Breast epithelium (tissue), 4 donors: ENCODE measurements at regions not wholly inside any gene's neighbourhood (a gene's known extent, or its start where the extent isn't known, plus 50 kb on each side); places are given as distances from the start of the nearest gene placed in this dataset.

Experiments
- DNase-seq, 2 donors: peaks; one replicate each; pipeline ENCODE4 v3.0.0-alpha.2; 2019; ENCODE audit warnings: low spot score in 2 of 2
- H3K27ac ChIP-seq, 2 donors: fragments of 200-600 bp; sonication (generic) in 1 of 2; one replicate each; pipeline ENCODE4 v1.5.1; 2016 to 2019; ENCODE audit warnings: mild to moderate bottlenecking in 1 of 2
- H3K27me3 ChIP-seq, 2 donors: fragments of 200-600 bp; sonication (generic) in 1 of 2; one replicate each; pipeline versions ENCODE4 v1.5.1 to v1.6.0; 2017 to 2019; ENCODE audit warnings: control low read depth in 1 of 2, mild to moderate bottlenecking in 1 of 2
- H3K36me3 ChIP-seq: fragments of 200-600 bp; one replicate; pipeline ENCODE4 v1.5.1; 2019
- H3K4me1 ChIP-seq, 2 donors: fragments of 200-600 bp; sonication (generic); one replicate each; pipeline ENCODE4 v1.5.1; 2016 to 2019; ENCODE audit warnings: control low read depth in 1 of 2
- H3K4me3 ChIP-seq, 3 donors: fragments of 200-600 bp; sonication (generic); 1 replicate in 2 of 3; 2 replicates in 1 of 3; pipeline ENCODE4 v1.5.1; 2016 to 2019; ENCODE audit warnings: mild to moderate bottlenecking in 3 of 3, moderate library complexity in 2 of 3
- H3K9me3 ChIP-seq, 2 donors: fragments of 200-600 bp; sonication (generic) in 1 of 2; one replicate each; pipeline ENCODE4 v1.5.1; 2016 to 2019; ENCODE audit warnings: control low read depth in 1 of 2
- CTCF ChIP-seq, 3 donors: fragments of 450-650 bp; IDR thresholded peaks; one replicate each; pipeline ENCODE4 v1.5.1; 2016 to 2017; ENCODE audit warnings: antibody characterized with exemption in 3 of 3, mild to moderate bottlenecking in 3 of 3, moderate library complexity in 3 of 3
- POLR2A ChIP-seq: fragments of 450-650 bp; IDR thresholded peaks from one replicate; pipeline ENCODE4 v1.6.1; 2016; ENCODE audit warnings: antibody characterized with exemption, mild to moderate bottlenecking, moderate library complexity
- POLR2AphosphoS5 ChIP-seq, 3 donors: sonication (generic); formaldehyde crosslinking; IDR thresholded peaks; one replicate each; pipeline ENCODE4 v1.6.1; 2017; ENCODE audit warnings: antibody characterized with exemption in 3 of 3
- intact Hi-C: fragments of 100-400 bp; cut with DNase I; formaldehyde crosslinking; loops from one replicate; pipeline ENCODE4 v1.15.1; 2023; ENCODE audit warnings: low total_unique reads

DNA sequence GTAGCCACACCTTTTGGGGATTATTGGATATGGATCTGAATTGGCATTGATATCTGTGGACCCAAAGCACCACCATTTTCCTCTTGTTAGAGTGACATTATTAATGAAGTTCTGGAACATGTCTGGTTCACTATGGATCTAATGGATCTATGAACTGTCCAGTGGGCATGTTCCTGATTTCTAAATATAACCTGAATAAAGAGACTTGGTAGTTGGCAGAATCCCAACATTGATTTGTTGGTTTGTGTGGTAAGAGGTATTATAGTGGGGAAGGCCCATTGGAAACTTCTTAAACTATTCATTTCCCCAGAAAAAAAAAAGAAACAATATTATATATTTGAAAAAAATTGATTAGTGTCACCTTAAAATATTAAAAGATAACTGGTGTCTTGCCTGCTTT, 312.6 kb downstream of the HTR1B start:
- Histone ChIP-seq H3K27me3 (no peaks in the 10 kb centered on the region), H3K9me3 (no peaks in the 10 kb centered on the region), H3K36me3 (no peaks in the 10 kb centered on the region), H3K4me1 (no peaks in the 10 kb centered on the region), H3K27ac (no peak overlapping the region), H3K4me3 (no peak overlapping the region)
- TF ChIP-seq POLR2A (no peak), CTCF (IDR thresholded peaks at IDR 0.05) (no peak), POLR2AphosphoS5 (IDR thresholded peaks at IDR 0.05) (no peak)
- no peak for DNase-seq
- intact Hi-C loops = no loop called here

GRCh38 chr6:77145244-77145643, 318.0 kb downstream of the HTR1B start:
- no peaks in the 10 kb centered on the region for H3K27me3 ChIP-seq
- no peak overlapping the region for H3K4me3 ChIP-seq
- intact Hi-C loops = no loop called here
- no peaks in the 10 kb centered on the region for H3K36me3 ChIP-seq
- no peaks in the 10 kb centered on the region for H3K9me3 ChIP-seq
- no peak overlapping the region for H3K27ac ChIP-seq
- TF ChIP-seq POLR2AphosphoS5 (IDR thresholded peaks at IDR 0.05) (no peak), POLR2A (no peak), CTCF (IDR thresholded peaks at IDR 0.05) (no peak)
- H3K4me1 ChIP-seq = no peaks in the 10 kb centered on the region
- no peak for DNase-seq

DNA sequence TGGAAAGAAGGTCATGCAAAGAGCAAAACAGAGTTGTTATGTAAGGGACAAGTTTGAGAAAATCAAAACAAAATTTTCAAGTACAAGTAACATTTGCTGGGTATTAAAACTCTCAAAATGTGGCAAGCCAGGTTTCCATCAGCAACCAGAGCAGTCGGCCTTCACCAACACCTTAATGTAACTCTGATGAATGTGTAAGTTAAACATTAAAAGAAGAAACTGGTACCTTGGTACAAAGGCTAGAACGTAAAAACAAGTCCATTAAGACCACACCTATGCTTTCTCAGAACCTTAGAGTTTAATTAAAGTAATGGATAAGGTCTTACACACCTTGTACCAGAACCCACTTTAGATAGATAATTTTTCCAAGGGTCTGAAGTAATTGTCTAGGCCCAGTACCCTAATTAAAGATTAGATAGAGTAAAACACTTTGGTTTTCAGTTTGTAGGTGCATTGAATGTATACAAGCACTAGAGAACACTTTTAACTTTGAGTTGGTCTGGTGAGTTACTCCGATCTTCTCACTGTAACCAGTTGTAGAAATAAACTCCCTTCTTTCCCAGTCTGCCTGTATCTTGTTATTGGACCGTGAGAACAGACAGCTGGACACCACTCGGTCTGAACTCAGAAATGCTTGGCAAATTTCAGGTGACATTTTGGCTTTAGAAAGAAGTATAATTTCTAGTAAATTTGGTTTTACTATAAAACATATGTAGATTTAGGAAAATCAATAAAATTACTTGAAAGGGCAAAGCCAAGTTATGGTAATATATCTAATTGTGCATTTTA, 319.4 kb downstream of the HTR1B start:
- Histone ChIP-seq H3K9me3 (no peaks in the 10 kb centered on the region), H3K36me3 (no peaks in the 10 kb centered on the region), H3K27ac (no peak overlapping the region), H3K4me1 (no peaks in the 10 kb centered on the region), H3K4me3 (no peak overlapping the region), H3K27me3 (no peaks in the 10 kb centered on the region)
- intact Hi-C loops = no loop called here
- TF ChIP-seq POLR2A = no peak
- DNase-seq = no peak

DNA sequence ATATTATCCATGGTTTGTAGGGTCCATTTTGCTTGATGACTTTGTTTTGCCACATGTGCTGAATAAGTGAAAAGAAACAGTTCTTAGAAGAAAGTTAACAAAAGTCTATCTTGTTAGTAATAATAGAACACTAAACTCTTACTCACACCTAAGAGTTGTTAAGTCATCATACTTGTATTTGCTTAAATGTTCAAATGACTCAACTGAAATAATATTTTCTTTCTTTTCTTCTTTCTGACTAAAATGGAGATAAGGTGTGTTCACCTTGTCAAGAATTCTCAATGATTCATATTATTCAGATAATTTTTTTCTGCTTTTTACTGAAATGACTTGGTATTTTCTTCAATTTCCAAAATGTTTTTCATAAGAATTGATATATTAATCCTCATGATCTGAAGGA, 327.2 kb downstream of the HTR1B start:
- H3K4me1 ChIP-seq = no peaks in the 10 kb centered on the region
- TF ChIP-seq POLR2A = no peak
- TF ChIP-seq POLR2AphosphoS5 (IDR thresholded peaks at IDR 0.05) = no peak
- no peak for TF ChIP-seq CTCF (IDR thresholded peaks at IDR 0.05)
- peaks cover 7% of the 10 kb centered on the region for H3K36me3 ChIP-seq
- no peak overlapping the region for H3K27ac ChIP-seq
- no peaks in the 10 kb centered on the region for H3K27me3 ChIP-seq
- H3K4me3 ChIP-seq = no peak overlapping the region
- DNase-seq = no peak
- intact Hi-C loops = no loop called here
- H3K9me3 ChIP-seq = no peaks in the 10 kb centered on the region

DNA sequence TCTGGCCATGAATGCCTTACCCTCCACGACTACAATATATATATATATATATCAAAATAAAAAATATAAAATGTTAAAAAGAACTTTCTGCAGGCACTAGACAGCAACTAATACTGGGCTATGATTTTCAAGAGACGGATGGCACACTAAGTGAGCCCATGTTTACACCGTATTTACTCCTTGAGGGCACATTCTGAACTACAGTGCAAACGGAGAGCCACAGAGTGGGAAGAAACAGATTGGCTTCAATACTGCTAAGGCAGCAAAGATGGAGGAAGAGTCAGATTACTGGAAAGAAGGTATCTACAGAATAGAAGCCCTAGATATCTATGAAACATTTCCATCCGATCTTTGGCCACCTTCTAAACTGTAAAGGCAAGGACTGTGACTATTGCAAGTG, 330.3 kb downstream of the HTR1B start:
- TF ChIP-seq CTCF (IDR thresholded peaks at IDR 0.05) (no peak), POLR2A (no peak), POLR2AphosphoS5 (IDR thresholded peaks at IDR 0.05) (no peak)
- H3K4me1 ChIP-seq = no peaks in the 10 kb centered on the region
- H3K4me3 ChIP-seq = no peak overlapping the region
- no peak overlapping the region for H3K27ac ChIP-seq
- intact Hi-C loops = no loop called here
- peaks cover 0 to 19% of the 10 kb centered on the region in 2 donors for H3K9me3 ChIP-seq
- DNase-seq = no peak
- no peaks in the 10 kb centered on the region for H3K27me3 ChIP-seq
- peaks cover 2% of the 10 kb centered on the region for H3K36me3 ChIP-seq
